GM12891 (cell line): ENCODE measurements at regions not wholly inside any gene's neighbourhood (a gene's known extent, or its start where the extent isn't known, plus 50 kb on each side); places are given as distances from the start of the nearest gene placed in this dataset.

ENCODE experiments used
- POLR2A ChIP-seq: IDR thresholded peaks from 2 replicates; pipeline ENCODE4 v1.6.1; 2011; ENCODE audit warnings: low read depth, low read length, control low read depth
- POLR2AphosphoS5 ChIP-seq: IDR thresholded peaks from 2 replicates; pipeline ENCODE4 v1.6.1; 2011; ENCODE audit warnings: low read depth, low read length, control low read depth

DNA sequence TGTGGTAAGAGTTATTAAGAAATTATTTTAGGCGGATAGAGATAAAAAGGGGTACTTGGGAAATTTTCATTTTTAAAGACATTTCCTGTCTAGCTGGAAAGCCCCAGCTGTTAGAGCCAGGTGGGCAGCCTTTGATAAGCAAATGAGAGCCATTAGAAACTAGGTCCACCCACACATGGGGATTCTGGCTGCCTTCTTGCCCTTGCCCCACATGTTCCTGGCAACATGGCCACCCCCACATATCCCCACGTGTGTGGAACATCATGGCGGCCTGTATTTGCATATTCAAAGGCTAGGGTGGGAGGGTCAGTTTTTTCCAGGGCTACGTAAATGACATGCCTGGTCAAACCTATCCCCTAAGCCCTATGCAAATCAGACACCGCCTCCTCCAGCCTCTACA lies 1382.1 kb downstream of the AACS start:
- no peak for TF ChIP-seq POLR2A
- no peak for TF ChIP-seq POLR2AphosphoS5
